GM19395 (cell line): ENCODE measurements at regions not wholly inside any gene's neighbourhood (a gene's known extent, or its start where the extent isn't known, plus 50 kb on each side); places are given as distances from the start of the nearest gene placed in this dataset.
"Not testable (repeated sequence)": the region's sequence is repeated elsewhere in the genome, so short reads cannot be mapped to it uniquely, and the experiment has no call there.

Experiments used
- ATAC-seq: cut with Tn5 transposase; IDR thresholded peaks from one replicate; pipeline ENCODE4 v1.9.1; 2021; ENCODE audit warnings: mild to moderate bottlenecking, moderate library complexity; ENCODE audit not compliant: unreplicated experiment

- ATAC-seq = no peak
Measured at GRCh38 chr6:148602136-148602535, 144.7 kb upstream of the UST start.

DNA sequence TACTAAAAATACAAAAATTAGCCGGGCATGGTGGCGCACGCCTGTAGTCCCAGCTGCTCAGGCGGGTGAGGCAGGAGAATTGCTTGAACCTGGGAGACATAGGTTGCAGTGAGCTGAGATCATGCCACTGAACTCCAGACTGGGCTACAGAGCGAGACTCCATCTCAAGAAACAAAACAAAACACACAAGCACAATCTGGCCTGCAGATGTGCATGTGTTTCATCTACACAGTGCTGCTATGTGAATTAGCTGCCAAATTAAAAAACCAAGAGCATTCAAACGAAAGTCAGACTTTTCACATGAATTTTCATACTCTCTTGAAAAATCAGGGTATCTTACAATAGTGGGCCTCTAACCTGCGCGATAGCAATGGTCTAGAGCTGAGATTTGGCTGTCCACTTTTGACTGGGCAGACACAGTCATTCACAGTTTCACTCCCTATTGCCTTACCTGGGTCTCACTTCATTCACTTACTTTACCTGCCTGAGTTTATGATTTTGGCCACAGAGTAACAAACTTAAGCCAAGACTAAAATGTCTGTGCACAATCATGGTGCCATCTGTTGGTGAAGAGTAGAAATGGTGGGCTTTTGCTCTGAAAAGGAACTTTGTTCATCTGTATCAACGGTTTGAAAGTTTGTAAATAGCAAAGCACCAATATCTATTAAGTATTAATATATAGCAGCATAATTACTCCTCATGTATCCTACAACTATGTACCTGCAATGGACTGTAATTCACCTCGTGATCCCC is 138.5 kb upstream of the UST start:
- no peak for ATAC-seq

GRCh38 chr6:148611213-148611612 is 135.6 kb upstream of the UST start:
- no peak for ATAC-seq

DNA sequence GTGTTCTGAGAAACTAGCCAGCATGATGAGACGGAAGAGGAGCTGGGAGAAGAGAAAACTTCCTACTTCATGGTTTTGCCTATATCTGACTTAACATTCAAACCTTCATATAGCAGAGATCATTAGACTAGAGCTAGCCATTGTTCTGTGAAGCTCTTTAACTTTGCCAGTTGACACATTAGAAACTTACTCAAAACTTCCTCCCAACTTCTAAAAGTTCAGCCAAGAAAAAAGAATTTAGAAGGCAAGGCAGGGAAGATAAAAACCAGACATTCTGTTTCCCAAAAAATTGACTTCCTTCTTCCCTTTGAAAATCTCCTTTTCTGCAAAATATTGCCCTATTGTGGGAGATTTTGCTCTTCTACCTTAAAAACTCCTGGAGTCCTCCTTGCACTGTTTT is 134.8 kb upstream of the UST start:
- no peak for ATAC-seq

GRCh38 chr6:148614602-148615001 is 132.2 kb upstream of the UST start:
- no peak for ATAC-seq

GRCh38 chr6:148616841-148617240 is 130.0 kb upstream of the UST start:
- ATAC-seq = no peak

GRCh38 chr6:148617530-148617929 is 129.3 kb upstream of the UST start:
- ATAC-seq = no peak

- no peak for ATAC-seq
Measured at GRCh38 chr6:148619891-148620290, 126.9 kb upstream of the UST start.

- peak; percentile 98 for ATAC-seq
Measured at GRCh38 chr6:148620579-148621298, 126.1 kb upstream of the UST start.

DNA sequence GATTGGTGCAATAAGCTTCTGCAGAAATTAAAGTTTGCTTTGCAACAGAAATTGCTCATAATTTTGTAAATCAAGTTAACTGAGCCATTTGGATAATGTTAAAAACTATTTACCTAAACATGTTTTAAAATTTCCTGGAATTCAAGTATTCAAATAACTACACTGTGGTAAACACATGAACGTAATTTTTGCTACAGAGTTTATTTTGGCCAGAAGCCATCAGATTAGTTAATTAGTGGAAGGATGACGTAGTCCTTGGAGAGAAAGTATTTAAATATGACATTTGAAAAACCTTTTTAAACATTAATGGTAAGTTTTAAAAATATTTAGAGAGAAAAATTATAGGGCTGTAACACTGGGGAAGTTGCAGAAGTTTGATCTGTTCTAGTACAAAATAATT is 121.2 kb upstream of the UST start:
- no peak for ATAC-seq

GRCh38 chr6:148628251-148628650 is 118.6 kb upstream of the UST start:
- ATAC-seq = no peak

DNA sequence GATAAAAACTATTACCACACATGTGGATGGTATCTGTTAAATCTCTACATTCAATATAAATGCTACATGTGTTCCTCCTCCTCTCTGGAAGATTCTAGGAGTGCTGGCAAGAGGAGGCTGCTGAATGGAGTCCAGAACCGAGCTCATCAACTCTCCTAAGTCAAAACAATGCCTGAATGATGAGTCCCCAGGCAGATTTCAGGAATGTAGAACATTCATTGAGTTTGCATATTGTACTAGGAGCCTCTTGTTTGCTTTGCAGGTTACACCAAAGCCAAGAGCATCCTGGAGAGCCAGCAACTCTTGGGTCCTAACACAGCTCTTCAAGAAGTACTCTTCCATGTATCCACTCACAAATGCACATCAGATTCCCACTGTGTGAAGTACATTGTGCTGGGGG is 117.6 kb upstream of the UST start:
- ATAC-seq = no peak

DNA sequence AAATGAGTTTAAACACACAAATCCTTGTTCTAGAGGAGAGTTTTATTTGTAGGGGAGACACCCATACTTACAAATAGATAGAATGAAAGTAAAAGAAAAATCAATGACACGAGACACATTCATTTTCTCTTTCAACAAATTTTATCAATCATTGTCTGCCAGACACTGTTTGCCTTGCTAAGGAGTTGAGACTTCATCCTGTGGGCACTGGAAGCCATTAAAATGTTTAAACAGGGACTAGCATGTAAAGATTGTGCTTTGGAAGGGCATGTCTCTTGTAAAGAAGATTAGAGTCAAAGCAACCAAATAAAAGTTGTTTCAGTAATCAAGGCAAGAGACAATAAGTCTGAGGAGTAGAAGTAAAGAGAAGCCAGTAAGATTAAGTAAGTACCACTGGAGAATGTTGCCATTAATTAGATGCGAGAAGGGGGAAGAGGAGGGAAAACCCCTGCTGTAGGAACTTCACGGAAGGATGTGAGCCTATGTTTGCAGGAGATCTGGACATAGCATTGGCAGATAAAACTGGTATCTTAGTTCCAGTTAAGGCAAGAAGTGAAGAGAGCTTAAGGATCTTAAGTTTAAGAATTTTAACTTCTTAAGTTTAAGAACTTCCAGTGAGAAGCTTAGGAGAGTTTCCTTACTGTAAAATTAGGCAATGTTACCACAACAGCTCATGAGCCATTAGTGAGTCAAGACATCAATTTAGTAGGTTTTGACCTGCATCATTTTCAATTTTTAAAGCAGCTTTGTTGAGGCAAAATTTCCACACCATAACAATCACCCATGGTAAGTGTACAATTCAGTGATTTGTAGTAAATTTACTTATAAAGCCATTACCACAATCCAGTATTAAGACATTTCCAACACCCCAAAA is 117.0 kb upstream of the UST start:
- no peak for ATAC-seq

DNA sequence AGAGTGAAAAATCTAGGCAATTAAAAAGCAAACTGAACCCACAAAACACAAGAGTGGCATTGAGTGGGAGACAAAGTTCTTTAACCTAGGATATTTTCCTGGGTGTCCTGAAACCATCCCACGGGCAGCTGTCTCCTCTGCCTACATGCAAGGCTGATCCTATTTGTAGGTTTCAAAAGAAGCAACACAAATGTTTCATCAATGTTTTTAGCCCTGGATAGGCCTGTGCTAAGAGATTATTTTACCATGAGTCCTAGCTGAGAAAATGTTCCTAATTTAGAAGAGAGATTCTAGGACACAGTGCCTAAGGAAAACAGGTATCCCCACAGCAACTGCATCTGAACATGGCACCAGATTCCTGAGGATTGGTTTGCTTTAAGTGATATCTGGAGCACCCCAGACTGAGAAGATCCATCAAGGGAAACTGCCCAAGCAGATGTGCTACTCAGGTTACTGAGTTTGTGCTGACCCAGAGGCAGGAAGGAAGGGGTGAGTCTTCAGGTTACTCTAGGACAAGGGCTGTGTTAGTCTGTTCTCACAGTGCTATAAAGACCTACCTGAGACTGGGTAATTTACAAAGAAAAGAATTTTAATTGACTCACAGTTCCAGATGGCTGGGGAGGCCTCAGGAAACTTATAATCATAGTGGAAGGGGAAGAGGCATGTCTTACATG is 111.6 kb upstream of the UST start:
- no peak for ATAC-seq

DNA sequence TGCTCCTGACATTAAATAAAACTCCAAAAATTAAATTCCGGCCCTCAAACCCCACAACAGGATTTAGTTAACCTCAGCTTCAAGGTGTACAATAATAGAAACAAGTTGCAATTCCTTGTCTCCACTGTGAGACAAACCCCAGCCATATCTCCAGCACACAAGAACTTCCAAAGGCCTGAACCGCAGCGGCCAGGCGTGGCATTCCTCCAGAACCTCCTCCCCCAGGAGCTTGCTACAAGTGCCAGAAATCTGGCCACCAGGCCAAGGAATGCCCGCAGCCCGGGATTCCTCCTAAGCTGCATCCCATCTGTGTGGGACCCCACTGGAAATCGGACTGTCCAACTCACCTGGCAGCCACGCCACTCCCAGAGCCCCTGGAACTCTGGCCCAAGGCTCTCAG is 105.0 kb upstream of the UST start:
- not testable (repeated sequence) for ATAC-seq

GRCh38 chr6:148643208-148643607 is 103.6 kb upstream of the UST start:
- not testable (repeated sequence) for ATAC-seq

DNA sequence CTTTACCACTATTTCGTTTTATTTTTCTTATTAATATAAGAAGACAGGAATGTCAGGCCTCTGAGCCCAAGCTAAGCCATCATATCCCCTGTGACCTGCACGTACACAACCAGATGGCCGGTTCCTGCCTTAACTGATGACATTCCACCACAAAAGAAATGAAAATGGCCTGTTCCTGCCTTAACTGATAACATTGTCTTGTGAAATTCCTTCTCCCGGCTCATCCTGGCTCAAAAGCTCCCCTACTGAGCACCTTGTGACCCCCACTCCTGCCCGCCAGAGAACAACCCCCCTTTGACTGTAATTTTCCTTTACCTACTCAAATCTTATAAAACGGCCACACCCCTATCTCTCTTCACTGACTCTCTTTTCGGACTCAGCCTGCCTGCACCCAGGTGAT is 101.8 kb upstream of the UST start:
- ATAC-seq = not testable (repeated sequence)

GRCh38 chr6:148648754-148649453 is 97.9 kb upstream of the UST start:
- no peak for ATAC-seq

DNA sequence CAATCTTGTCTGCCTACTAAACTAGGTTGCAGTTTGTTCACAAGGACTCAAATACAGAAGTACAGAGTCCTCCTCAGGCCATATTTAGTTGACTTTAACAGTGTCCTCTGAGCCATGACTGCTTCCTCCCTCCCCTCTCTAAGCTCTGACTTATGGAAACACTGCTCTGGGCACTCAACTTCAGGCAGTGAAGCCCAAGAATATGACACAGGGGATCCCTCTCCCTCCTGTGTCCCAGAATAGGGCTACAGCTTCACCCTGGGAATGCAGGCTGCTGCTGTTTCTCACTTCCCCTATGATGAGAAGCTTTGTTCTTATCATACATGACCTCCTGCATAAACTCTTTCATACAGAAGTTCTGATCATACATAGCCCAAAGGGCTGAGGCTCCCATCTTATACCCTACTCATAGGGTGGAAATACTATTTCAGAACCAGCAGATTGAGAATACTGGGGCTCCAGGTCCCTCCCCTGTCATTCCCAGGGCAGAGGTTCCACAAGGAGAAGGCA is 97.3 kb upstream of the UST start:
- peak; percentile 63 for ATAC-seq

- ATAC-seq = no peak
Measured at GRCh38 chr6:148650941-148651505, 95.8 kb upstream of the UST start.
